IMR-90 (cell line): ENCODE measurements at regions not wholly inside any gene's neighbourhood (a gene's known extent, or its start where the extent isn't known, plus 50 kb on each side); places are given as distances from the start of the nearest gene placed in this dataset.

Experiments
- ATAC-seq: fragments of 200-7000 bp; cut with Tn5 transposase; 2 replicates; pipeline ENCODE4 v1.9.1; 2020; ENCODE audit warnings: low read depth, mild to moderate bottlenecking, moderate library complexity
- BruUV-seq: library from RNA; stranded (reverse); fragments of 400-500 nt; replicated peaks from 2 replicates; lab custom pipeline; 2021; lab: Mats Ljungman, UMichigan
- CTCF ChIA-PET: fragments of 300-600 bp; formaldehyde crosslinking; extraction: SDS; loops from one replicate; lab custom pipeline; 2021; ENCODE audit warnings: antibody characterized with exemption; lab: Yijun Ruan, JAX
- POLR2A ChIA-PET: fragments of 300-600 bp; sonication (Branson Sonifier 250); formaldehyde crosslinking; loops from one replicate; lab custom pipeline; 2022; ENCODE audit warnings: antibody characterized with exemption; ENCODE audit not compliant: unreplicated experiment; lab: Charles Lee
- DNase-seq: peaks from one replicate; pipeline ENCODE4 v3.0.0; 2013
- H2AFZ ChIP-seq: replicated peaks from 2 replicates; pipeline ENCODE3; 2013; ENCODE audit warnings: low read length, mild to moderate bottlenecking; ENCODE audit not compliant: poor library complexity
- H2AK5ac ChIP-seq: 2 replicates; pipeline ENCODE4 v1.6.1; 2013; ENCODE audit warnings: low read depth, low read length, inconsistent platforms
- H2AK9ac ChIP-seq: replicated peaks from 2 replicates; pipeline ENCODE3; 2013; ENCODE audit warnings: mild to moderate bottlenecking, low read depth, low read length, moderate library complexity; ENCODE audit not compliant: poor library complexity
- H2BK120ac ChIP-seq: 2 replicates; pipeline ENCODE4 v1.6.1; 2013; ENCODE audit warnings: low read depth, low read length, inconsistent platforms
- H2BK15ac ChIP-seq: 3 replicates; pipeline ENCODE4 v1.6.1; 2013; ENCODE audit warnings: low read depth, low read length, inconsistent platforms
- H2BK20ac ChIP-seq: 2 replicates; pipeline ENCODE4 v1.6.1; 2013; ENCODE audit warnings: low read depth, mild to moderate bottlenecking, inconsistent platforms, low read length, moderate library complexity
- H2BK5ac ChIP-seq: 2 replicates; pipeline ENCODE4 v1.6.1; 2013; ENCODE audit warnings: mild to moderate bottlenecking, low read depth, low read length, inconsistent platforms; ENCODE audit not compliant: poor library complexity, severe bottlenecking
- H3K14ac ChIP-seq: replicated peaks from 2 replicates; pipeline ENCODE4 v1.6.1; 2013; ENCODE audit warnings: low read depth, low read length, inconsistent platforms
- H3K18ac ChIP-seq: 2 replicates; pipeline ENCODE4 v1.6.1; 2013; ENCODE audit warnings: low read depth, low read length, control low read depth
- H3K23ac ChIP-seq: 2 replicates; pipeline ENCODE4 v1.6.1; 2013; ENCODE audit warnings: low read depth, low read length, inconsistent platforms
- H3K27ac ChIP-seq: 2 replicates; pipeline ENCODE4 v1.5.1; 2013; ENCODE audit warnings: mild to moderate bottlenecking, control low read depth, low read length; ENCODE audit not compliant: insufficient read depth
- H3K27me3 ChIP-seq: 2 replicates; pipeline ENCODE4 v1.6.1; 2013; ENCODE audit warnings: low read length; ENCODE audit not compliant: control insufficient read depth, insufficient read depth
- H3K36me3 ChIP-seq: 2 replicates; pipeline ENCODE4 v1.6.1; 2013; ENCODE audit warnings: low read length, mixed read lengths; ENCODE audit not compliant: control insufficient read depth, insufficient read depth
- H3K4ac ChIP-seq: 2 replicates; pipeline ENCODE4 v1.6.1; 2013; ENCODE audit warnings: low read depth, low read length, inconsistent platforms
- H3K4me1 ChIP-seq: 2 replicates; pipeline ENCODE4 v1.6.1; 2013; ENCODE audit warnings: low read length, mixed read lengths; ENCODE audit not compliant: control insufficient read depth, insufficient read depth
- H3K4me2 ChIP-seq: 2 replicates; pipeline ENCODE4 v1.6.1; 2013; ENCODE audit warnings: low read depth, mild to moderate bottlenecking, control low read depth, low read length, moderate library complexity
- H3K4me3 ChIP-seq: 2 replicates; pipeline ENCODE4 v1.5.1; 2013; ENCODE audit warnings: low read depth, mild to moderate bottlenecking, control low read depth, low read length, moderate library complexity; ENCODE audit not compliant: insufficient read depth
- H3K56ac ChIP-seq: 2 replicates; pipeline ENCODE4 v1.6.1; 2013; ENCODE audit warnings: low read length, inconsistent platforms; ENCODE audit not compliant: insufficient read depth; ENCODE audit errors: extremely low read depth
- H3K79me1 ChIP-seq, 2 experiments: 2 replicates each; pipeline ENCODE4 v1.6.1; 2013; ENCODE audit warnings: low read length in 2 of 2, inconsistent platforms in 1 of 2, low read depth in 1 of 2
- H3K9ac ChIP-seq: 2 replicates; pipeline ENCODE4 v1.6.1; 2013; ENCODE audit warnings: low read depth, low read length, control low read depth
- H3K9me1 ChIP-seq: 2 replicates; pipeline ENCODE4 v1.6.1; 2013; ENCODE audit warnings: low read length, inconsistent platforms; ENCODE audit not compliant: insufficient read depth
- H3K9me3 ChIP-seq: 2 replicates; pipeline ENCODE4 v1.6.1; 2013; ENCODE audit warnings: low read length; ENCODE audit not compliant: control insufficient read depth, insufficient read depth
- H4K20me1 ChIP-seq: 2 replicates; pipeline ENCODE4 v1.6.1; 2013; ENCODE audit warnings: low read length, inconsistent platforms; ENCODE audit not compliant: insufficient read depth
- H4K5ac ChIP-seq: 2 replicates; pipeline ENCODE4 v1.6.1; 2013; ENCODE audit warnings: mild to moderate bottlenecking, low read depth, low read length, control low read depth
- H4K8ac ChIP-seq, 2 experiments: 2 replicates each; pipeline ENCODE4 v1.6.1; 2013; ENCODE audit warnings: low read depth in 2 of 2, low read length in 2 of 2, control low read depth in 1 of 2, inconsistent platforms in 1 of 2
- H4K91ac ChIP-seq: 2 replicates; pipeline ENCODE4 v1.6.1; 2013; ENCODE audit warnings: low read depth, low read length, inconsistent platforms; ENCODE audit not compliant: insufficient read depth
- BHLHE40 ChIP-seq: fragments of 150-350 bp; IDR thresholded peaks from 2 replicates; pipeline ENCODE4 v1.6.1; 2016; ENCODE audit warnings: mild to moderate bottlenecking, low read depth, low read length
- CEBPB ChIP-seq: IDR thresholded peaks from 2 replicates; pipeline ENCODE4 v1.6.1; 2012; ENCODE audit warnings: low read depth, low read length, improper control_type of control experiment
- CHD1 ChIP-seq: IDR thresholded peaks from 2 replicates; pipeline ENCODE4 v1.6.1; 2012; ENCODE audit warnings: low read depth, low read length, improper control_type of control experiment
- CTCF ChIP-seq: conservative IDR thresholded peaks from 2 replicates; pipeline ENCODE4 v1.5.1; 2012; ENCODE audit warnings: mild to moderate bottlenecking, low read depth, low read length, improper control_type of control experiment
- ELK1 ChIP-seq: fragments of 150-350 bp; IDR thresholded peaks from 2 replicates; pipeline ENCODE4 v1.6.1; 2016; ENCODE audit warnings: low read depth, mild to moderate bottlenecking, low read length, moderate library complexity, borderline replicate concordance
- FOS ChIP-seq: fragments of 150-350 bp; IDR thresholded peaks from 2 replicates; pipeline ENCODE4 v1.6.1; 2016; ENCODE audit warnings: low read depth, low read length
- MAFK ChIP-seq: IDR thresholded peaks from 2 replicates; pipeline ENCODE4 v1.6.1; 2012; ENCODE audit warnings: low read depth, low read length, improper control_type of control experiment
- NFE2L2 ChIP-seq: fragments of 150-350 bp; IDR thresholded peaks from 2 replicates; pipeline ENCODE4 v1.6.1; 2016; ENCODE audit warnings: low read depth, mild to moderate bottlenecking, low read length
- POLR2A ChIP-seq: IDR thresholded peaks from 2 replicates; pipeline ENCODE4 v1.6.1; 2012; ENCODE audit warnings: mild to moderate bottlenecking, low read depth, low read length
- RCOR1 ChIP-seq: IDR thresholded peaks from 2 replicates; pipeline ENCODE4 v1.6.1; 2012; ENCODE audit warnings: mild to moderate bottlenecking, low read length, improper control_type of control experiment; ENCODE audit not compliant: insufficient replicate concordance
- SMC3 ChIP-seq: fragments of 150-350 bp; IDR thresholded peaks from 2 replicates; pipeline ENCODE4 v1.6.1; 2016; ENCODE audit warnings: low read depth, mild to moderate bottlenecking, antibody characterized with exemption, low read length, moderate library complexity
- WGBS, 2 experiments: methylation state at CpG; one replicate each; pipeline versions ENCODE4 v1.1.5 to v1.1.7; 2013; ENCODE audit warnings: missing lambda C conversion rate in 2 of 2; ENCODE audit not compliant: insufficient read length in 1 of 2; ENCODE audit errors: extremely low coverage in 2 of 2; 5-methylcytosine and 5-hydroxymethylcytosine counted together
- dilution Hi-C: fragments of 300-500 bp; cut with HindIII; formaldehyde crosslinking; loops from one replicate; pipeline ENCODE4 v1.14.3; 2018; ENCODE audit warnings: low sequenced_read_pairs; ENCODE audit not compliant: unreplicated experiment
- in situ Hi-C: fragments of 300-500 bp; cut with MboI; formaldehyde crosslinking; loops from 3 replicates; pipeline ENCODE4 v1.14.3; 2019; ENCODE audit warnings: low sequenced_read_pairs, inconsistent platforms, mixed read lengths
- intact Hi-C: fragments of 100-400 bp; cut with micrococcal nuclease; formaldehyde crosslinking; loops from 2 replicates; pipeline ENCODE4 v1.10.0; 2022

GRCh38 chr5:82603033-82603987 is 325.2 kb upstream of the RPS23 start:
- Histone ChIP-seq H2AK5ac (no peak overlapping the region), H3K27ac (no peak overlapping the region), H3K4me3 (no peak overlapping the region), H3K14ac (no peak overlapping the region), H3K56ac (no peak overlapping the region), H3K4me2 (no peak overlapping the region), H4K20me1 (no peaks in the 10 kb centered on the region), H4K5ac (no peak overlapping the region), H3K27me3 (peaks cover 7% of the 10 kb centered on the region), H3K36me3 (no peaks in the 10 kb centered on the region), H2AFZ (no peak overlapping the region), H3K4ac (no peak overlapping the region), H3K79me1 (no peaks in the 10 kb centered on the region), H4K8ac (no peak overlapping the region), H3K9me3 (no peaks in the 10 kb centered on the region), H3K9ac (no peak overlapping the region), H2BK20ac (no peak overlapping the region), H2AK9ac (no peak overlapping the region), H3K23ac (no peak overlapping the region), H2BK15ac (no peak overlapping the region), H2BK5ac (no peak overlapping the region), H3K18ac (no peak overlapping the region), H3K4me1 (no peaks in the 10 kb centered on the region), H2BK120ac (no peak overlapping the region), H3K9me1 (no peaks in the 10 kb centered on the region), H4K91ac (no peak overlapping the region)
- intact Hi-C loops (no loop called here), in situ Hi-C loops (no loop called here), dilution Hi-C loops (no loop called here)
- CTCF ChIA-PET = interaction anchor here (0.7 kb wide), 1 partner anchor 379 kb away, joined by 3 read pairs; no protein-coding TSS in a partner anchor
- no peak for ATAC-seq
- TF ChIP-seq ELK1 (no peak), RCOR1 (no peak), CEBPB (no peak), CHD1 (no peak), NFE2L2 (no peak), POLR2A (no peak), FOS (no peak), BHLHE40 (no peak), SMC3 (no peak), CTCF (no peak), MAFK (no peak)
- no TSS peak for BruUV-seq
- no CpG with 5 or more reads among the region's 8 CpGs for WGBS, 2 experiments
- no peak for DNase-seq
- POLR2A ChIA-PET = no interaction called here
